ENCODE measurements at regions not wholly inside any gene's neighbourhood (a gene's known extent, or its start where the extent isn't known, plus 50 kb on each side); places are given as distances from the start of the nearest gene placed in this dataset.

GRCh38 chr9:108441251-108441650 lies 414.5 kb downstream of the ACTL7B start:
- TF ChIP-seq CTCF (IDR thresholded peaks at IDR 0.05) (no peak), POLR2A (IDR thresholded peaks at IDR 0.05) (no peak)
